Esophagus muscularis mucosa (tissue), 4 donors: ENCODE measurements at regions not wholly inside any gene's neighbourhood (a gene's known extent, or its start where the extent isn't known, plus 50 kb on each side); places are given as distances from the start of the nearest gene placed in this dataset.

ENCODE experiments used
- DNase-seq: peaks from one replicate; pipeline ENCODE4 v3.0.0-alpha.2; 2017; ENCODE audit errors: extremely low spot score
- H3K27ac ChIP-seq, 4 donors: fragments of 200-600 bp; sonication (generic); replicated peaks in 1 of 4; 1 replicate in 3 of 4; 2 replicates in 1 of 4; pipeline ENCODE4 v1.5.1; 2016 to 2019; ENCODE audit warnings: mild to moderate bottlenecking in 1 of 4
- H3K27me3 ChIP-seq, 4 donors: fragments of 200-600 bp; sonication (generic); one replicate each; pipeline versions ENCODE4 v1.5.1 to v1.6.0; 2016 to 2019
- H3K36me3 ChIP-seq, 4 donors: fragments of 200-600 bp; sonication (generic); one replicate each; pipeline ENCODE4 v1.5.1; 2016 to 2019
- H3K4me1 ChIP-seq, 4 donors: fragments of 200-600 bp; sonication (generic); one replicate each; pipeline ENCODE4 v1.5.1; 2016 to 2019
- H3K4me3 ChIP-seq, 4 donors: fragments of 200-600 bp; sonication (generic); 1 replicate in 2 of 4; 2 replicates in 2 of 4; pipeline ENCODE4 v1.5.1; 2016 to 2019; ENCODE audit warnings: mild to moderate bottlenecking in 4 of 4, moderate library complexity in 1 of 4
- H3K9me3 ChIP-seq, 4 donors: fragments of 200-600 bp; sonication (generic); 1 replicate in 3 of 4; 2 replicates in 1 of 4; pipeline ENCODE4 v1.5.1; 2016 to 2019
- EP300 ChIP-seq: sonication (generic); formaldehyde crosslinking; IDR thresholded peaks from one replicate; pipeline ENCODE4 v1.6.1; 2017; ENCODE audit warnings: antibody characterized with exemption
- POLR2A ChIP-seq: fragments of 450-650 bp; IDR thresholded peaks from one replicate; pipeline ENCODE4 v1.6.1; 2017; ENCODE audit warnings: antibody characterized with exemption, moderate library complexity, mild to moderate bottlenecking, low read depth
- POLR2AphosphoS5 ChIP-seq, 2 donors: sonication (generic); formaldehyde crosslinking; IDR thresholded peaks; one replicate each; pipeline ENCODE4 v1.6.1; 2017; ENCODE audit warnings: antibody characterized with exemption in 2 of 2
- WGBS: methylation state at CpG from one replicate; pipeline ENCODE4 v1.1.5; 2018; 5-methylcytosine and 5-hydroxymethylcytosine counted together
- intact Hi-C: fragments of 100-400 bp; cut with DNase I; formaldehyde crosslinking; loops from one replicate; pipeline ENCODE4 v1.15.1; 2023
- TF ChIP-seq, protein P1 (sequence below), 3 experiments: fragments of 200-600 bp in 2 of 3; fragments of 450-650 bp in 1 of 3; sonication (generic) in 2 of 3; IDR thresholded peaks; one replicate each; pipeline ENCODE4 v1.5.1; 2017 to 2019; ENCODE audit warnings: antibody characterized with exemption in 3 of 3, mild to moderate bottlenecking in 2 of 3, moderate library complexity in 1 of 3

DNA sequence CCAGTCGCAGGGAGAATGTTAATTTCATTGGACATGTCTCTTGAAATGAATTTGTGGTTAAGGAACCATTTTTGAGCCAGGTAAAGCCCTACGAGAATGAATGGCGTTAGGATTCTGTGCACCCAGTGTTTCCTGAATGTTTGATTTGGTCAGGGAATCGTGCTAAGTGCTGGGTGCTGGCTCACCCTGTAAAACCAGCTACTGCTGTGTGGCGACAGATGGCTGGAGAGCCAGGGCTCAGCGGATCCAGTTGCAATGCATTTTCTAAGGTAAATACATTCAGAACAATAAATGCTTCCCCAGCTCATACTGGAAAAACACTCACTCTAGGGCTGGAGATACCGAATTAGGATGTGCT lies 355.5 kb downstream of the GLRX3 start:
- TF ChIP-seq EP300 (no peak), POLR2A (no peak), POLR2AphosphoS5 (IDR thresholded peaks at IDR 0.05) (no peak)
- TF ChIP-seq, protein P1, sequence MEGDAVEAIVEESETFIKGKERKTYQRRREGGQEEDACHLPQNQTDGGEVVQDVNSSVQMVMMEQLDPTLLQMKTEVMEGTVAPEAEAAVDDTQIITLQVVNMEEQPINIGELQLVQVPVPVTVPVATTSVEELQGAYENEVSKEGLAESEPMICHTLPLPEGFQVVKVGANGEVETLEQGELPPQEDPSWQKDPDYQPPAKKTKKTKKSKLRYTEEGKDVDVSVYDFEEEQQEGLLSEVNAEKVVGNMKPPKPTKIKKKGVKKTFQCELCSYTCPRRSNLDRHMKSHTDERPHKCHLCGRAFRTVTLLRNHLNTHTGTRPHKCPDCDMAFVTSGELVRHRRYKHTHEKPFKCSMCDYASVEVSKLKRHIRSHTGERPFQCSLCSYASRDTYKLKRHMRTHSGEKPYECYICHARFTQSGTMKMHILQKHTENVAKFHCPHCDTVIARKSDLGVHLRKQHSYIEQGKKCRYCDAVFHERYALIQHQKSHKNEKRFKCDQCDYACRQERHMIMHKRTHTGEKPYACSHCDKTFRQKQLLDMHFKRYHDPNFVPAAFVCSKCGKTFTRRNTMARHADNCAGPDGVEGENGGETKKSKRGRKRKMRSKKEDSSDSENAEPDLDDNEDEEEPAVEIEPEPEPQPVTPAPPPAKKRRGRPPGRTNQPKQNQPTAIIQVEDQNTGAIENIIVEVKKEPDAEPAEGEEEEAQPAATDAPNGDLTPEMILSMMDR (IDR thresholded peaks at IDR 0.05) = no peak
- Histone ChIP-seq H3K36me3 (no peaks in the 10 kb centered on the region), H3K9me3 (no peaks in the 10 kb centered on the region), H3K27me3 (peaks cover 0 to 6% (median 0%) of the 10 kb centered on the region in 4 donors), H3K27ac (no peak overlapping the region), H3K4me3 (no peak overlapping the region), H3K4me1 (no peaks in the 10 kb centered on the region)
- no peak for DNase-seq
- intact Hi-C loops = no loop called here
- WGBS = 64% methylated on average over 7 of the region's 7 CpGs

DNA sequence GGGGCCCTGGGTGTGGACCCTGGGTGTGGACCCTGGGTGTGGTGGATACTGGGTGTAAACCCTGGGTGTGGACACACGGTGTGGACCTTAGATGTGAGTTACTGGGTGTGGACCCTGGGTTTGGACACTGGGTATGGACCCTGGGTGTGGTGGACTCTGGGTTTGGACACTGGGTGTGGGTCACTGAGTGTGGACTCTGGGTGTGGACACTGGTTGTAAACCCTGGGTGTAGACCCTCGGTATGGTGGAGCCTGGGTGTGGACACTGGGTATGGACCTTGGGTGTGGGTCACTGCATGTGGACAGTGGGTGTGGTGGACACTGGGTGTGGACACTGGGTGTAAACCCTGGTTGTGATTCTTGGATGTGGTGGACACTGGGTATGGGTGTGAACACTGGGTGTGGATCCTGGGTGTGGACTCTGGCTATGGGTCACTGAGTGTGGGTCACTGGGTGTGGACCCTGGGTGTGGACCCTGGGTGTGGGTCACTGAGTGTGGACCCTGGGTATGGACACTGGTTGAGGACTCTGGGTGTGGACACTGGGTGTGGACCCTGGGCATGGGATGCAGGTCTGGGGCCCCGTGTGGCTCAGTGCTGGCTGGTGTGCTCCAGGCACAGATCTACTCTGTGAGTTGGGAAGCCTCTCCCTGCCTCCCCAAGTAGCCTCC lies 356.2 kb downstream of the GLRX3 start:
- 95% methylated on average over 2 of the region's 3 CpGs for WGBS
- H3K36me3 ChIP-seq = no peaks in the 10 kb centered on the region
- peaks cover 0 to 6% (median 0%) of the 10 kb centered on the region in 4 donors for H3K27me3 ChIP-seq
- no peaks in the 10 kb centered on the region for H3K4me1 ChIP-seq
- no peak overlapping the region for H3K4me3 ChIP-seq
- TF ChIP-seq, protein P1 (IDR thresholded peaks at IDR 0.05) = no peak
- TF ChIP-seq POLR2A = no peak
- no peak for TF ChIP-seq EP300
- no peak for TF ChIP-seq POLR2AphosphoS5 (IDR thresholded peaks at IDR 0.05)
- no peak for DNase-seq
- intact Hi-C loops = no loop called here
- H3K9me3 ChIP-seq = no peaks in the 10 kb centered on the region
- no peak overlapping the region for H3K27ac ChIP-seq

DNA sequence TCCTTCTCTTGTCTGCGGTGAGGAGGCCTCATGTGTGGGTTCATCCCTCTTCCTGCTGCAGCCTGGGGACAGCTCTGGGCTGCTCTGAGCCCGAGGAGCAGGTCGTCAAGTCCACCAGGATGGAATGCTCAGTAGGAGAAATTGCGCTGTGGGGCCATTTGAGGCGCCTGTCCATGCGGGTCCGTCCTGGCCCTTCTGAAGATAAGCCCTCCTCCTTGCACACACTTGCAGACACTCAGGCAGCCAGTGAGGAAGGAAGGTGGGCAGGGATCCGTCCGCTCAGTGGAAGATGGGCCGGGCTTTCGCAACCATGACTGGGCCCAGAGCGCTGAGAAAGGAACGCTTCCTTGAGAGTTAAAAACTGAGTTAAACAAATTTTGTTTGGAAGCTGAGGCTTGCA lies 356.8 kb downstream of the GLRX3 start:
- TF ChIP-seq POLR2A (no peak), POLR2AphosphoS5 (IDR thresholded peaks at IDR 0.05) (no peak), EP300 (no peak)
- TF ChIP-seq, protein P1 (IDR thresholded peaks at IDR 0.05) = no peak
- intact Hi-C loops = no loop called here
- Histone ChIP-seq H3K9me3 (no peaks in the 10 kb centered on the region), H3K27me3 (peaks cover 0 to 9% (median 0%) of the 10 kb centered on the region in 4 donors), H3K27ac (no peak overlapping the region), H3K4me3 (no peak overlapping the region), H3K4me1 (no peaks in the 10 kb centered on the region), H3K36me3 (no peaks in the 10 kb centered on the region)
- DNase-seq = no peak
- 85% methylated on average over 13 of the region's 13 CpGs for WGBS

DNA sequence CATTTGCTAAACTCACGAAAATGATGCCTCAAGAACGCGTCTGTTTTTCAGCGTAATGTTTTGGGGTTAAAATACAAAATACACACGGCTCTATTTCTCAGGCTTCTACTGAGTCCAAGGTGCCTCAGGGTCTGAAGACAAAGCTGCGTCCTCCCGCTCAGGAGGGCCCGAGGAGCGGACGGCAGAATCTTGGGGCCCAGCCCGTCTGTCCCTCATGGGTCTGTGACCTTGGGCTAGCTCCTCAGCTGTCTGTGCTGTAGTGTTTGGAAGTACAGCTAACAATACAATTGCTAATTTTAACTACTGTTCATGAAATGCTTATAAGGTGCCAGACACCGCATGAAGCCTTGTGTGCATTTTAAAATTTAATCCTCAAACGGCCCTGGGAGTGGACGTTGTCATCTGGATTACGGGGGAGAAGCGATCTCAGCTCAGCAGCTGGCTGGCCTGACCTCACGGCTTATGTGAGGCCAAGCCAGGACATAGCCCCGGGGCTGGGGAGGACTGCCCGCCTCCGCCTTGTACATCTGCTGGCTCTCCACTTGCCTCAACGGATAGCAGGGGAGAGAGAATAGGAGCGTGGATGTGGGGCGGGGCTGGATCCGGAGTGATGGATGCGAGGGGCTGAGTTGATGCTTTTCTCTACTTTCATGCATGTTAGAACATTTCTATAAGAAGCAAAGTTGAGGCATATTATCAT lies 357.4 kb downstream of the GLRX3 start:
- Histone ChIP-seq H3K36me3 (no peaks in the 10 kb centered on the region), H3K9me3 (no peaks in the 10 kb centered on the region), H3K4me1 (no peaks in the 10 kb centered on the region), H3K4me3 (no peak overlapping the region), H3K27ac (no peak overlapping the region), H3K27me3 (peaks cover 0 to 10% (median 0%) of the 10 kb centered on the region in 4 donors)
- DNase-seq = no peak
- TF ChIP-seq POLR2AphosphoS5 (IDR thresholded peaks at IDR 0.05) = no peak
- TF ChIP-seq, protein P1 (IDR thresholded peaks at IDR 0.05) = no peak
- TF ChIP-seq POLR2A = no peak
- TF ChIP-seq EP300 = no peak
- 64% methylated on average over 25 of the region's 25 CpGs for WGBS
- intact Hi-C loops = no loop called here
